ENCODE measurements at regions not wholly inside any gene's neighbourhood (a gene's known extent, or its start where the extent isn't known, plus 50 kb on each side); places are given as distances from the start of the nearest gene placed in this dataset.

DNA sequence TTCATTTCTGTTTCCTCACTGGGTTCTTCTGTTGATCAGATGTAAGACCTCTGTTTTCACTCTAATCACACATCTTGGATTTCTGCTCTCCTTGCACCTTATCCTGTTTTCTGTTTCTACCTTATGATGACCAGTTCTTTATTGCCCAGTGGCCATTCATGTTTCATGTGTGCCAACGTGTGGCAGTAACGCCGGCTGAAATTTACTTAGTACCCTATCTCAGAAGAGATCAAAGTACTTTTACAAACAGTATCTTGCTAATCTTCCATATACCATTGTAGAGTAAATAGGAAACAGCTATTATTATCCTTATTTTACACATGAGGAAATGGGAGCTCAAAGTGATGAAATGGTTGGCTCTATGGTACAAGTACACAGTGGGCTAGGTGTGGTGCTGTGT lies 74.0 kb downstream of the GATA3 start:
- no peak for ATAC-seq
- no peak overlapping the region for H3K27ac ChIP-seq (ENCODE audit: low read length)
- intact Hi-C loops (cut with DNase I) = no loop called here
- H3K9me3 ChIP-seq (ENCODE audit: control insufficient read depth, low read length) = no peaks in the 10 kb centered on the region
- H3K27me3 ChIP-seq (ENCODE audit: control insufficient read depth, insufficient read depth) = no peaks in the 10 kb centered on the region
- no peaks in the 10 kb centered on the region for H3K4me1 ChIP-seq (ENCODE audit: control insufficient read depth, insufficient read depth, low read length)
- H3K4me3 ChIP-seq (ENCODE audit: low read length) = no peak overlapping the region
- no peak for DNase-seq
- WGBS = 90% methylated on average over 3 of the region's 3 CpGs

DNA sequence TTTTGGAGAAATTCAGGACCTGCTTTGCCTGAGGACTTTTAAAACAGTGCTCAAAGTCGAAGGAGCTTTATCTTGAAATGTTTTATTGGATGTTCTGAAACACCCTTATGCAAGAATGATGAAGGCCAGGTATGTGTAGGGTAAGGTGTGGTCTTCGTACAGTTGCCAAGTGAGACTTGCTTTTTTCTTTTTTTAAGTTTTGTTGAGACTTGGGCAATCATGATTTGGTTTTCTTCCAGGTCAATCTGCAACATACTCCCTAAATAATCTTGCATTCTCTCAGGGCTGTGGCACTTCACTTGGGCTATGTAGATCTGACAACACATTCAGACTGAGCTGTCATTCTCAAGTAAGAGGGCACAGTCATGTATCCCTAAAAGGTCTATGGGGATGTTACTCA lies 75.0 kb downstream of the GATA3 start:
- ATAC-seq = no peak
- Histone ChIP-seq H3K9me3 (ENCODE audit: control insufficient read depth, low read length) (no peaks in the 10 kb centered on the region), H3K4me1 (ENCODE audit: control insufficient read depth, insufficient read depth, low read length) (no peaks in the 10 kb centered on the region), H3K4me3 (ENCODE audit: low read length) (no peak overlapping the region), H3K27me3 (ENCODE audit: control insufficient read depth, insufficient read depth) (no peaks in the 10 kb centered on the region), H3K27ac (ENCODE audit: low read length) (no peak overlapping the region)
- intact Hi-C loops (cut with DNase I) = no loop called here
- WGBS = 87% methylated on average over 2 of the region's 2 CpGs
- no peak for DNase-seq

- intact Hi-C loops (cut with DNase I) = no loop called here
- H3K4me3 ChIP-seq (ENCODE audit: low read length) = no peak overlapping the region
- H3K27me3 ChIP-seq (ENCODE audit: control insufficient read depth, insufficient read depth) = no peaks in the 10 kb centered on the region
- no peaks in the 10 kb centered on the region for H3K9me3 ChIP-seq (ENCODE audit: control insufficient read depth, low read length)
- no peaks in the 10 kb centered on the region for H3K4me1 ChIP-seq (ENCODE audit: control insufficient read depth, insufficient read depth, low read length)
- DNase-seq (no peak), ATAC-seq (no peak)
- H3K27ac ChIP-seq (ENCODE audit: low read length) = no peak overlapping the region
- WGBS = 78% methylated on average over 8 of the region's 8 CpGs
Observed at GRCh38 chr10:8130973-8131911, 76.8 kb downstream of the GATA3 start.

- Histone ChIP-seq H3K4me1 (ENCODE audit: control insufficient read depth, insufficient read depth, low read length) (no peaks in the 10 kb centered on the region), H3K9me3 (ENCODE audit: control insufficient read depth, low read length) (no peaks in the 10 kb centered on the region), H3K27ac (ENCODE audit: low read length) (no peak overlapping the region), H3K4me3 (ENCODE audit: low read length) (no peak overlapping the region), H3K27me3 (ENCODE audit: control insufficient read depth, insufficient read depth) (no peaks in the 10 kb centered on the region)
- DNase-seq (no peak), ATAC-seq (no peak)
- WGBS = 74% methylated on average over 8 of the region's 8 CpGs
- intact Hi-C loops (cut with DNase I) = no loop called here
Observed at GRCh38 chr10:8133146-8133545, 78.7 kb downstream of the GATA3 start.

- no peak for ATAC-seq
- no peak overlapping the region for H3K27ac ChIP-seq (ENCODE audit: low read length)
- no peaks in the 10 kb centered on the region for H3K27me3 ChIP-seq (ENCODE audit: control insufficient read depth, insufficient read depth)
- H3K4me1 ChIP-seq (ENCODE audit: control insufficient read depth, insufficient read depth, low read length) = no peaks in the 10 kb centered on the region
- 76% methylated on average over 2 of the region's 2 CpGs for WGBS
- intact Hi-C loops (cut with DNase I) = no loop called here
- H3K4me3 ChIP-seq (ENCODE audit: low read length) = no peak overlapping the region
- no peak for DNase-seq
- no peaks in the 10 kb centered on the region for H3K9me3 ChIP-seq (ENCODE audit: control insufficient read depth, low read length)
Observed at GRCh38 chr10:8136736-8137135, 82.2 kb downstream of the GATA3 start.

- DNase-seq = no peak
Observed at GRCh38 chr10:8137272-8137681, 82.8 kb downstream of the GATA3 start.

GRCh38 chr10:8137726-8138125 lies 83.2 kb downstream of the GATA3 start:
- ATAC-seq = no peak
- Histone ChIP-seq H3K4me1 (ENCODE audit: control insufficient read depth, insufficient read depth, low read length) (no peaks in the 10 kb centered on the region), H3K27me3 (ENCODE audit: control insufficient read depth, insufficient read depth) (no peaks in the 10 kb centered on the region), H3K4me3 (ENCODE audit: low read length) (no peak overlapping the region), H3K27ac (ENCODE audit: low read length) (no peak overlapping the region), H3K9me3 (ENCODE audit: control insufficient read depth, low read length) (no peaks in the 10 kb centered on the region)
- no peak for DNase-seq
- 72% methylated on average over 6 of the region's 6 CpGs for WGBS
- intact Hi-C loops (cut with DNase I) = no loop called here

More at GRCh38 chr10:8137272-8137681, 82.8 kb downstream of the GATA3 start:
- no peak overlapping the region for H3K4me3 ChIP-seq (ENCODE audit: low read length)
- no peak overlapping the region for H3K27ac ChIP-seq (ENCODE audit: low read length)
- H3K27me3 ChIP-seq (ENCODE audit: control insufficient read depth, insufficient read depth) = no peaks in the 10 kb centered on the region
- 83% methylated on average over 6 of the region's 6 CpGs for WGBS
- no peaks in the 10 kb centered on the region for H3K4me1 ChIP-seq (ENCODE audit: control insufficient read depth, insufficient read depth, low read length)
- no peaks in the 10 kb centered on the region for H3K9me3 ChIP-seq (ENCODE audit: control insufficient read depth, low read length)
- ATAC-seq = no peak
- intact Hi-C loops (cut with DNase I) = no loop called here

DNA sequence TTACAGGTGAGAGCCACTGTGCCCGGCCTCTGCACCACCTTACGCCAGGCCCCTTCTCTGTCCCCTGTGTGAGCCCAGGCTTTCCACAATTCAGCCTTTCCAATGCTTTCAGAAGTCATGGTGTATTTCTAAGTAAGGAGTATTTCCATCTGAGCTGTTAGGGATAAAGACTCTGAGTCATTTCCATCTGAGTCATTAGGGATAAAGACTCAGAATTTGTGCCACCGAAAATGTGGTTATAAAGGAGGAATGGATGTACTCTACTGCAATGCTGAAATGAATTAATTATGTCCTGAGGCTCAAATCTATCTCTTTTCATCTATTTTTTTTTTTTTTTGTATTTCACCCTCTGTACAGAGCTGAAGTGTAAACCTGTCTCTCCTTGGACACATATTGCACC lies 84.0 kb downstream of the GATA3 start:
- DNase-seq = no peak
- intact Hi-C loops (cut with DNase I) = no loop called here
- H3K4me3 ChIP-seq (ENCODE audit: low read length) = no peak overlapping the region
- no peak overlapping the region for H3K27ac ChIP-seq (ENCODE audit: low read length)
- no peaks in the 10 kb centered on the region for H3K4me1 ChIP-seq (ENCODE audit: control insufficient read depth, insufficient read depth, low read length)
- 90% methylated on average over 3 of the region's 3 CpGs for WGBS
- no peak for ATAC-seq
- no peaks in the 10 kb centered on the region for H3K27me3 ChIP-seq (ENCODE audit: control insufficient read depth, insufficient read depth)
- no peaks in the 10 kb centered on the region for H3K9me3 ChIP-seq (ENCODE audit: control insufficient read depth, low read length)

GRCh38 chr10:8144496-8144895 lies 90.0 kb downstream of the GATA3 start:
- H3K4me3 ChIP-seq (ENCODE audit: low read length) = no peak overlapping the region
- H3K9me3 ChIP-seq (ENCODE audit: control insufficient read depth, low read length) = no peaks in the 10 kb centered on the region
- intact Hi-C loops (cut with DNase I) = no loop called here
- WGBS = 76% methylated on average over 4 of the region's 4 CpGs
- DNase-seq = no peak
- no peak overlapping the region for H3K27ac ChIP-seq (ENCODE audit: low read length)
- no peaks in the 10 kb centered on the region for H3K27me3 ChIP-seq (ENCODE audit: control insufficient read depth, insufficient read depth)
- no peaks in the 10 kb centered on the region for H3K4me1 ChIP-seq (ENCODE audit: control insufficient read depth, insufficient read depth, low read length)
- no peak for ATAC-seq

GRCh38 chr10:8146650-8147049 lies 92.2 kb downstream of the GATA3 start:
- Histone ChIP-seq H3K9me3 (ENCODE audit: control insufficient read depth, low read length) (no peaks in the 10 kb centered on the region), H3K4me1 (ENCODE audit: control insufficient read depth, insufficient read depth, low read length) (no peaks in the 10 kb centered on the region), H3K27ac (ENCODE audit: low read length) (no peak overlapping the region), H3K4me3 (ENCODE audit: low read length) (no peak overlapping the region), H3K27me3 (ENCODE audit: control insufficient read depth, insufficient read depth) (no peaks in the 10 kb centered on the region)
- 60% methylated on average over 9 of the region's 9 CpGs for WGBS
- DNase-seq (no peak), ATAC-seq (no peak)
- intact Hi-C loops (cut with DNase I) = no loop called here

DNA sequence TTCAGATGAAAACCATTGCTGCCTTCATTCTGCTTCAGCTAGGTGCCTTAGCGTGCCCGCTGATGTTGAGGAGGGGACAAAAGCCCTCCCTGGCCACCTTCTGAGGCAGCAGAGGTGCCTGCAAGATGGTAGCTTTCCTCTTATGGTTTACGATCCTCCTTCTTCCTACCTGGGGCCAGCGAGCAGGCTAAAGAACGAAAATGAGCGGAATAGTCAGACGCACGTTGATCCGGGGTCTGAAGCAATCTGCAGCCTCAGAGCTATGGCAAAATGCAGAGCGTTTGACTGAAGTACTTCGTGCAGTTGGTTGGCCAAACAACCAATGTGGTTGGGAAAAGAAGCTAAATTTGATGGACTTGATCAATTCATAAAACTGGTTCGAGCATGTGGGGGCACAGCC lies 95.5 kb downstream of the GATA3 start:
- no peaks in the 10 kb centered on the region for H3K9me3 ChIP-seq (ENCODE audit: control insufficient read depth, low read length)
- no peak overlapping the region for H3K27ac ChIP-seq (ENCODE audit: low read length)
- no peaks in the 10 kb centered on the region for H3K4me1 ChIP-seq (ENCODE audit: control insufficient read depth, insufficient read depth, low read length)
- DNase-seq (no peak), ATAC-seq (no peak)
- no peak overlapping the region for H3K4me3 ChIP-seq (ENCODE audit: low read length)
- 83% methylated on average over 12 of the region's 12 CpGs for WGBS
- no peaks in the 10 kb centered on the region for H3K27me3 ChIP-seq (ENCODE audit: control insufficient read depth, insufficient read depth)
- intact Hi-C loops (cut with DNase I) = no loop called here

Measured in right cardiac atrium (tissue), 5 donors.